Type B pancreatic cell (in vitro differentiated cells): ENCODE measurements at regions not wholly inside any gene's neighbourhood (a gene's known extent, or its start where the extent isn't known, plus 50 kb on each side); places are given as distances from the start of the nearest gene placed in this dataset.
A peak's percentile ranks its signal among the peaks of the same experiment; 100 is the strongest.

Experiments
- DNase-seq: peaks from one replicate; pipeline ENCODE4 v3.0.0; 2021; ENCODE audit warnings: mixed read lengths; ENCODE audit not compliant: unreplicated experiment; ENCODE audit errors: extremely low spot score
- H3K27ac Mint-ChIP-seq: 2 replicates; pipeline ENCODE4 v1.8.0; 2021; ENCODE audit warnings: mild to moderate bottlenecking, mixed read lengths
- H3K27me3 Mint-ChIP-seq: 2 replicates; pipeline ENCODE4 v1.8.0; 2021; ENCODE audit warnings: mixed read lengths
- H3K36me3 Mint-ChIP-seq: 2 replicates; pipeline ENCODE4 v1.8.0; 2021; ENCODE audit warnings: mixed read lengths
- H3K4me1 Mint-ChIP-seq: one replicate; pipeline ENCODE4 v1.8.0; 2021; ENCODE audit warnings: mixed read lengths; ENCODE audit not compliant: unreplicated experiment
- H3K4me3 Mint-ChIP-seq: 2 replicates; pipeline ENCODE4 v1.8.0; 2021; ENCODE audit warnings: mild to moderate bottlenecking, mixed read lengths
- H3K9me3 Mint-ChIP-seq: 2 replicates; pipeline ENCODE4 v1.8.0; 2021; ENCODE audit warnings: mixed read lengths
- TF ChIP-seq, protein P1 (sequence below): fragments of 200-600 bp; sonication (generic); conservative IDR thresholded peaks from 2 replicates; pipeline ENCODE4 v1.5.0; 2021; ENCODE audit warnings: antibody characterized with exemption, mild to moderate bottlenecking

DNA sequence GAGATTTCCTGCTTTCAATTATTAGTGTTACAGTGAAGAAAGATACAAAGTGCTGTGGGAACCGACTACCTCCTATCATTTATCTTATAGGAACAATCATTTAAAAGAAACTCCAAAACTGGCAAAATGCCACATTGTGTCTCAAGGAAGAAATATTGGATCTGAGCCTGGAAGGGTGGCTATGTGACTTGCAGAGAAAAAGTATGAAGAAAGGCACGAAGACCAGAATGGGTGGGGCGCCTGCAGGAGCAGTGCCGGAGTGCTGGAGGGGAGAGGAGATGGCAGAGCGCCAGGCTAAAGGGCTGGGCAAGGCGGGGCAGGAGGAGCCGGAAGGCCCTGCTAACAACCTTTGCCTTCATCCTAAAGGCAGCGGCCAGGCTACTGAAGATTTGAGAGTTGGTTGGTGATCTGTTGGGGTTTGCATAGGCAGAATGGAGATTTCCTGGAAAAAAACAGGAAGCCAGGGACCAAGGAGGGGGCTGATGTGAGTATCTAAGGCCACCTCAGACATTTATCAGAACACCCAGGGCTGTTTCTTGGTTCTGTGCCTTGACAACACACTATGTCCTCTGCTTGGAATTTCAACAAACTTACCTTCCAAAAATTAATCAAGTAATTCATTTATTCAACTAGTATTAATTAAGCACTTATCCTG lies 125.6 kb downstream of the MAFB start:
- H3K4me3 Mint-ChIP-seq = peak overlapping the region; percentile 36
- peak; percentile 74 for DNase-seq
- H3K36me3 Mint-ChIP-seq = no peaks in the 10 kb centered on the region
- H3K4me1 Mint-ChIP-seq = peaks cover 20% of the 10 kb centered on the region
- H3K27me3 Mint-ChIP-seq = no peaks in the 10 kb centered on the region
- H3K27ac Mint-ChIP-seq = peak overlapping the region; percentile 69
- H3K9me3 Mint-ChIP-seq = no peaks in the 10 kb centered on the region
- TF ChIP-seq, protein P1, sequence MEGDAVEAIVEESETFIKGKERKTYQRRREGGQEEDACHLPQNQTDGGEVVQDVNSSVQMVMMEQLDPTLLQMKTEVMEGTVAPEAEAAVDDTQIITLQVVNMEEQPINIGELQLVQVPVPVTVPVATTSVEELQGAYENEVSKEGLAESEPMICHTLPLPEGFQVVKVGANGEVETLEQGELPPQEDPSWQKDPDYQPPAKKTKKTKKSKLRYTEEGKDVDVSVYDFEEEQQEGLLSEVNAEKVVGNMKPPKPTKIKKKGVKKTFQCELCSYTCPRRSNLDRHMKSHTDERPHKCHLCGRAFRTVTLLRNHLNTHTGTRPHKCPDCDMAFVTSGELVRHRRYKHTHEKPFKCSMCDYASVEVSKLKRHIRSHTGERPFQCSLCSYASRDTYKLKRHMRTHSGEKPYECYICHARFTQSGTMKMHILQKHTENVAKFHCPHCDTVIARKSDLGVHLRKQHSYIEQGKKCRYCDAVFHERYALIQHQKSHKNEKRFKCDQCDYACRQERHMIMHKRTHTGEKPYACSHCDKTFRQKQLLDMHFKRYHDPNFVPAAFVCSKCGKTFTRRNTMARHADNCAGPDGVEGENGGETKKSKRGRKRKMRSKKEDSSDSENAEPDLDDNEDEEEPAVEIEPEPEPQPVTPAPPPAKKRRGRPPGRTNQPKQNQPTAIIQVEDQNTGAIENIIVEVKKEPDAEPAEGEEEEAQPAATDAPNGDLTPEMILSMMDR = no peak

DNA sequence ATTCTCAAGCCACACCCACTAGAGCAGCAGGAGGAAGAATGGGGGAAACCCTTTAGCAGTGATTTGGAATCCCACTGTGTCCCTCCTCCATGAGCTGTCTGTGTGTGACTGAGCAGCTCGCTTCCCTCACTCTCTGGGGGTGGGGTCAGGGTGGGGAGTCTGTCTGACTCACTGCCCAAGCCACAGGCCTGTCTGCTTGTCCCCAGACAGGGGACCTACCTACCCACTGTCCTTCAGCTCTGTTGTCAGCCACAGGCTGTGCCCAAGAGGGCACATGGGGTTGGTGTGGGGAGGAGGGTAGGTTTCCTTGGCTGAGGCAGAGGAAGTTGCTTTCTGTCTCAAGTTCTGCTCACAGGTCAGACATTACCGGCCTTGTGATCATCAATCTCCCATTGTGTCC lies 127.0 kb downstream of the MAFB start:
- no peak for DNase-seq
- H3K27ac Mint-ChIP-seq = peak overlapping the region; percentile 69
- peaks cover 20% of the 10 kb centered on the region for H3K4me1 Mint-ChIP-seq
- no peaks in the 10 kb centered on the region for H3K36me3 Mint-ChIP-seq
- TF ChIP-seq, protein P1 = no peak
- H3K4me3 Mint-ChIP-seq = no peak overlapping the region
- H3K27me3 Mint-ChIP-seq = no peaks in the 10 kb centered on the region
- H3K9me3 Mint-ChIP-seq = no peaks in the 10 kb centered on the region

DNA sequence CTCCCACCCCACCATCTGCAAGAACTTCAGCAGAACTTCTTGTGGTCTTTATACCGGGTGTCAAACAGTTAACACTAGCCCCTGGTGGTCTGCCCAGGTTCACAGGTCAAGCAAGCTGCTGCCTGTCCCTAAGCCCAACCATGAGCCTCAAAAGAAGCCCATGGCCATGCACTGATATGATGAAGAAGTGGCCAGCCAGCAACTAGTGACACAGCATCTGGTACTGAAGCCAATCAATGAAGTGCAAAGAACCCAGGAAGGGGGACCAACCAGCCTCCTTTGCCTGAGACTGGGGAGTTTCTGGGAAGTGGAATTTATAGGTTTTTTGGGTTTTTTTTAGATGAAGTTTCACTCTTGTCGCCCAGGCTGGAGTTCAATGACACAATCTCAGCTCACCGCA lies 127.8 kb downstream of the MAFB start:
- H3K4me1 Mint-ChIP-seq = peaks cover 20% of the 10 kb centered on the region
- no peaks in the 10 kb centered on the region for H3K9me3 Mint-ChIP-seq
- no peak overlapping the region for H3K27ac Mint-ChIP-seq
- H3K4me3 Mint-ChIP-seq = no peak overlapping the region
- no peaks in the 10 kb centered on the region for H3K27me3 Mint-ChIP-seq
- DNase-seq = no peak
- H3K36me3 Mint-ChIP-seq = no peaks in the 10 kb centered on the region
- TF ChIP-seq, protein P1 = no peak

DNA sequence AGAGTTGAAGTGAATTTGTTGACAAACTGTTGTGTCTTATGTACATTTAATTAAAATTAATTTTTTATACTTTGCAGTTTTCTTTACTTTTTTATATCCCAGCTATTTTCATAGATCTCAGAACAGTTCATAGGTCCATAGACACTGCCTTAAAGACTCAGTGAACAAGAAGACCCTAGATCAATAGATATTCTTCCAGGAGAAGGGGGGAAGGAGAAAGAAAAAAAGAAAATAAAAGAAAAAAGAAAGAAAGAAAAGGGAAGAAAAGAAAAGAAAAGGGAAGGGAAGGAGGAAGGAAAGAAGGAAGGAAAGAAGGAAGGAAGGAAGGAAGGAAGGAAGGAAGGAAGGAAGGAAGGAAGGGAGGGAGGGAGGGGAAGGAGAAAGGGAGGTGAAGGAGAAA lies 130.8 kb downstream of the MAFB start:
- H3K4me1 Mint-ChIP-seq = peaks cover 8% of the 10 kb centered on the region
- H3K27me3 Mint-ChIP-seq = peaks cover 8% of the 10 kb centered on the region
- DNase-seq = no peak
- H3K27ac Mint-ChIP-seq = no peak overlapping the region
- H3K9me3 Mint-ChIP-seq = peaks cover 20% of the 10 kb centered on the region
- no peak overlapping the region for H3K4me3 Mint-ChIP-seq
- H3K36me3 Mint-ChIP-seq = no peaks in the 10 kb centered on the region
- TF ChIP-seq, protein P1 = no peak

DNA sequence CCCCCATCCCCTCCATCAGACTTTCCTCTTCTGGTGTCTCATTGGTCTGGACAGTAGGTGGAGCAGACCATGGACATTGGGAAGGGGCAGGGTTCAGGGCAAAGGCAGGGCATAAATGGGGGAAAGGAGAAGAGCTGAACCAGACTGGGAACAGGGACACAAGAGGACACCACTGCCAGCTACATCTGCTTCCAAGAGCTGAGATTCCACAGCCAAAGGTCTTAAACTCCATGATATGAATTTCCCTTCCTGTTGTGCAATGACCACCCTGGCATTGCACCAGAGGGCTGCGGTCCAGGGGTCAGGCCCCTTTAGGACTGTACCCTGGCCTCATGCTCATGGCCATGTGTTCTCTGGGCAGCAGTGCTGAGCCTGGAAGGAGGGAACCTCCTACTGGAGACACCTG lies 137.9 kb downstream of the MAFB start:
- TF ChIP-seq, protein P1 = no peak
- no peak for DNase-seq
- Mint-ChIP-seq H3K9me3 (peaks cover 20% of the 10 kb centered on the region), H3K27me3 (peaks cover 15% of the 10 kb centered on the region), H3K4me3 (no peak overlapping the region), H3K36me3 (no peaks in the 10 kb centered on the region), H3K4me1 (peaks cover 12% of the 10 kb centered on the region), H3K27ac (no peak overlapping the region)
